ENCODE measurements at regions not wholly inside any gene's neighbourhood (a gene's known extent, or its start where the extent isn't known, plus 50 kb on each side); places are given as distances from the start of the nearest gene placed in this dataset.

DNA sequence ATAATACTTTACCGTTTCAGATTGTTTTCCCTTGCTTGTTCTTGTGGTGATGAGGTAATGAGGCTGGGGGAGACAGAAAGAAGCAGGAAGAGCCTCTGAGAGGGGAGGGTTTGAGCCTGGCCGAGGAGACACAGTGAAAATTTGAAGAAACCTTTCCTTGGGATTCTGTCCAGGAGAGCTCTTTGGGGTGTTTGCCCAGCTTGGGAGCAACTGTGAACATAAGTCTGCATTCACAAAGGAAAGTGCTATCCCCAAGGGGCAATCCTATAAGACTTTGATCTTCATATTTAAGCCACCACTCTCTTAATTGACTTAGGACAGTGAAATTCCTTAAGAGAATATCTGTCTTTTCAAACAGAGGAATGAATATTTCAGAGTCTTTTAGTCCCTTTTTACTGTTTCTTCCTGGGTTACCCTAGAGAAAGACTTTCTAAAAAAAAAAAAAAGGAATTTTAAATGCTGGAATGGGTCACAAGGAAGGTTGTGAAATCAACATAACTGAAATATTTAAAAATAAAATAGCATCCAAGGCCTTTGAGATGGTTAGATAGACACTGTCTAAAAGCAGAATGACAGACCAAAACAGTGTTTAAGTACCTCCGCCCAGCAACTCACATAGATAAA, 52.5 kb upstream of the STAM2 start:
- CTCF ChIA-PET = interaction anchor here (0.6 kb wide), 1 partner anchor 175 kb away, joined by 5 read pairs; no protein-coding TSS in a partner anchor
- POLR2A ChIA-PET = no interaction called here
- intact Hi-C loops (cut with micrococcal nuclease; ENCODE audit: unreplicated experiment) (no loop called here), in situ Hi-C loops (cut with HindIII; ENCODE audit: low pct_unique_long_range_greater_than_20kb, low sequenced_read_pairs) (no loop called here)
- H3K9me3 ChIP-seq (ENCODE audit: control insufficient read depth, insufficient read depth, low read depth, low read length) = no peaks in the 10 kb centered on the region
- ATAC-seq (no peak), DNase-seq (ENCODE audit: low read depth, low spot score) (no peak)
- no peak overlapping the region for H3K27ac ChIP-seq (ENCODE audit: low read length)
- no peak overlapping the region for H3K4me3 ChIP-seq (ENCODE audit: low read depth in 2 of 2, low read length in 2 of 2)
- H3K27me3 ChIP-seq (ENCODE audit: control insufficient read depth, insufficient read depth, low read length) = no peaks in the 10 kb centered on the region
- no peaks in the 10 kb centered on the region for H3K4me1 ChIP-seq (ENCODE audit: control insufficient read depth, insufficient read depth, low read length)
- BruUV-seq (replicated peaks) = no TSS peak
- TF ChIP-seq, protein P1, sequence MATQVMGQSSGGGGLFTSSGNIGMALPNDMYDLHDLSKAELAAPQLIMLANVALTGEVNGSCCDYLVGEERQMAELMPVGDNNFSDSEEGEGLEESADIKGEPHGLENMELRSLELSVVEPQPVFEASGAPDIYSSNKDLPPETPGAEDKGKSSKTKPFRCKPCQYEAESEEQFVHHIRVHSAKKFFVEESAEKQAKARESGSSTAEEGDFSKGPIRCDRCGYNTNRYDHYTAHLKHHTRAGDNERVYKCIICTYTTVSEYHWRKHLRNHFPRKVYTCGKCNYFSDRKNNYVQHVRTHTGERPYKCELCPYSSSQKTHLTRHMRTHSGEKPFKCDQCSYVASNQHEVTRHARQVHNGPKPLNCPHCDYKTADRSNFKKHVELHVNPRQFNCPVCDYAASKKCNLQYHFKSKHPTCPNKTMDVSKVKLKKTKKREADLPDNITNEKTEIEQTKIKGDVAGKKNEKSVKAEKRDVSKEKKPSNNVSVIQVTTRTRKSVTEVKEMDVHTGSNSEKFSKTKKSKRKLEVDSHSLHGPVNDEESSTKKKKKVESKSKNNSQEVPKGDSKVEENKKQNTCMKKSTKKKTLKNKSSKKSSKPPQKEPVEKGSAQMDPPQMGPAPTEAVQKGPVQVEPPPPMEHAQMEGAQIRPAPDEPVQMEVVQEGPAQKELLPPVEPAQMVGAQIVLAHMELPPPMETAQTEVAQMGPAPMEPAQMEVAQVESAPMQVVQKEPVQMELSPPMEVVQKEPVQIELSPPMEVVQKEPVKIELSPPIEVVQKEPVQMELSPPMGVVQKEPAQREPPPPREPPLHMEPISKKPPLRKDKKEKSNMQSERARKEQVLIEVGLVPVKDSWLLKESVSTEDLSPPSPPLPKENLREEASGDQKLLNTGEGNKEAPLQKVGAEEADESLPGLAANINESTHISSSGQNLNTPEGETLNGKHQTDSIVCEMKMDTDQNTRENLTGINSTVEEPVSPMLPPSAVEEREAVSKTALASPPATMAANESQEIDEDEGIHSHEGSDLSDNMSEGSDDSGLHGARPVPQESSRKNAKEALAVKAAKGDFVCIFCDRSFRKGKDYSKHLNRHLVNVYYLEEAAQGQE (IDR thresholded peaks at IDR 0.05; ENCODE audit: insufficient read depth in 1 of 2, low read depth in 2 of 2, low read length in 1 of 2) = no peak
- TF ChIP-seq TCF7L2 (IDR thresholded peaks at IDR 0.05; ENCODE audit: low read depth, low read length) (no peak), POLR2AphosphoS5 (IDR thresholded peaks at IDR 0.05; ENCODE audit: low read depth, low read length) (no peak), SIN3A (IDR thresholded peaks at IDR 0.05; ENCODE audit: borderline replicate concordance, insufficient read depth, low read depth, low read length) (no peak)
- TF ChIP-seq, protein P2, sequence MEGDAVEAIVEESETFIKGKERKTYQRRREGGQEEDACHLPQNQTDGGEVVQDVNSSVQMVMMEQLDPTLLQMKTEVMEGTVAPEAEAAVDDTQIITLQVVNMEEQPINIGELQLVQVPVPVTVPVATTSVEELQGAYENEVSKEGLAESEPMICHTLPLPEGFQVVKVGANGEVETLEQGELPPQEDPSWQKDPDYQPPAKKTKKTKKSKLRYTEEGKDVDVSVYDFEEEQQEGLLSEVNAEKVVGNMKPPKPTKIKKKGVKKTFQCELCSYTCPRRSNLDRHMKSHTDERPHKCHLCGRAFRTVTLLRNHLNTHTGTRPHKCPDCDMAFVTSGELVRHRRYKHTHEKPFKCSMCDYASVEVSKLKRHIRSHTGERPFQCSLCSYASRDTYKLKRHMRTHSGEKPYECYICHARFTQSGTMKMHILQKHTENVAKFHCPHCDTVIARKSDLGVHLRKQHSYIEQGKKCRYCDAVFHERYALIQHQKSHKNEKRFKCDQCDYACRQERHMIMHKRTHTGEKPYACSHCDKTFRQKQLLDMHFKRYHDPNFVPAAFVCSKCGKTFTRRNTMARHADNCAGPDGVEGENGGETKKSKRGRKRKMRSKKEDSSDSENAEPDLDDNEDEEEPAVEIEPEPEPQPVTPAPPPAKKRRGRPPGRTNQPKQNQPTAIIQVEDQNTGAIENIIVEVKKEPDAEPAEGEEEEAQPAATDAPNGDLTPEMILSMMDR (IDR thresholded peaks at IDR 0.05) = no peak
- no peaks in the 10 kb centered on the region for H3K36me3 ChIP-seq (ENCODE audit: control insufficient read depth, insufficient read depth, low read length)

DNA sequence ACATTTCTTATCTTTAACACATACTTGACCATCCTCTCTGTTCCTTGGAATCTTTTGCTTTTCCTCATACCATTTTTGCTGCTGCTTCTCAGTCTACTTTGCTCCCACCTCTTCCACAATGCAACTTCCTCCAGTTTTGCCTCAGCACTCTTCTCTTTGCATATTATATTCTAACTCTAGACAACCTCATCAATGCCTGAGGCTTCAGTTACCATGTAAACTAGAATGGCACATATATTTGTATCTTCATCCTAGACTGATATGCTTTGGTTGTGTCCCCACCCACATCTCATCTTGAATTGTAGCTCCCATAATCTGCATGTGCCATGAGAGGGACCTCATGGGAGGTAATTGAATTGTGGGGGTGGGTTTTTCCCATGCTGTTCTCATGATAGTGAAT, 55.9 kb upstream of the STAM2 start:
- no TSS peak for BruUV-seq (replicated peaks)
- TF ChIP-seq SIN3A (IDR thresholded peaks at IDR 0.05; ENCODE audit: borderline replicate concordance, insufficient read depth, low read depth, low read length) (no peak), POLR2AphosphoS5 (IDR thresholded peaks at IDR 0.05; ENCODE audit: low read depth, low read length) (no peak), TCF7L2 (IDR thresholded peaks at IDR 0.05; ENCODE audit: low read depth, low read length) (no peak)
- TF ChIP-seq, protein P1 (IDR thresholded peaks at IDR 0.05; ENCODE audit: insufficient read depth in 1 of 2, low read depth in 2 of 2, low read length in 1 of 2) = no peak
- TF ChIP-seq, protein P2 (IDR thresholded peaks at IDR 0.05) = no peak
- no peak overlapping the region for H3K4me3 ChIP-seq (ENCODE audit: low read depth in 2 of 2, low read length in 2 of 2)
- no peaks in the 10 kb centered on the region for H3K27me3 ChIP-seq (ENCODE audit: control insufficient read depth, insufficient read depth, low read length)
- in situ Hi-C loops (cut with HindIII; ENCODE audit: low pct_unique_long_range_greater_than_20kb, low sequenced_read_pairs) (no loop called here), intact Hi-C loops (cut with micrococcal nuclease; ENCODE audit: unreplicated experiment) (no loop called here)
- ChIA-PET POLR2A (no interaction called here), CTCF (no interaction called here)
- no peaks in the 10 kb centered on the region for H3K36me3 ChIP-seq (ENCODE audit: control insufficient read depth, insufficient read depth, low read length)
- DNase-seq (ENCODE audit: low read depth, low spot score) = no peak
- ATAC-seq = no peak
- no peak overlapping the region for H3K27ac ChIP-seq (ENCODE audit: low read length)
- H3K9me3 ChIP-seq (ENCODE audit: control insufficient read depth, insufficient read depth, low read depth, low read length) = no peaks in the 10 kb centered on the region
- H3K4me1 ChIP-seq (ENCODE audit: control insufficient read depth, insufficient read depth, low read length) = no peaks in the 10 kb centered on the region
